ENCODE measurements at regions not wholly inside any gene's neighbourhood (a gene's known extent, or its start where the extent isn't known, plus 50 kb on each side); places are given as distances from the start of the nearest gene placed in this dataset.
"Not testable (repeated sequence)": the region's sequence is repeated elsewhere in the genome, so short reads cannot be mapped to it uniquely, and the experiment has no call there.

- DNase-seq, result peak in 6 of 42 donors; percentile 3 to 23 (median 6)
- intact Hi-C loops (cut with DNase I), result no loop called here
Measured at GRCh38 chr9:134566936-134567335, 74.7 kb upstream of the COL5A1 start.

- intact Hi-C loops (cut with DNase I), result no loop called here
- peak in 13 of 42 donors; percentile 2 to 26 (median 7) for DNase-seq
Measured at GRCh38 chr9:134568116-134568515, 73.5 kb upstream of the COL5A1 start.

- intact Hi-C loops (cut with DNase I), result no loop called here
- no peak for DNase-seq
Measured at GRCh38 chr9:134568811-134569210, 72.8 kb upstream of the COL5A1 start.

GRCh38 chr9:134569626-134570025 is 72.0 kb upstream of the COL5A1 start:
- DNase-seq, result peak in 7 of 42 donors; percentile 1 to 15 (median 6)
- intact Hi-C loops (cut with DNase I), result no loop called here

GRCh38 chr9:134570151-134570621 is 71.4 kb upstream of the COL5A1 start:
- intact Hi-C loops (cut with DNase I), result no loop called here
- DNase-seq, result peak in 17 of 42 donors; percentile 3 to 40 (median 11)

- intact Hi-C loops (cut with DNase I), result no loop called here
- DNase-seq, result peak in 14 of 42 donors; percentile 6 to 37 (median 13)
Measured at GRCh38 chr9:134570711-134571325, 70.8 kb upstream of the COL5A1 start.

- intact Hi-C loops (cut with DNase I), result no loop called here
- peak in 12 of 42 donors; percentile 1 to 40 (median 6) for DNase-seq
Measured at GRCh38 chr9:134571326-134571931, 70.2 kb upstream of the COL5A1 start.

GRCh38 chr9:134571946-134572917 is 69.4 kb upstream of the COL5A1 start:
- DNase-seq, result peak in 13 of 42 donors; percentile 6 to 29 (median 11)
- intact Hi-C loops (cut with DNase I), result no loop called here

- peak in 2 of 42 donors; percentile 2 to 4 for DNase-seq
- intact Hi-C loops (cut with DNase I), result not testable (repeated sequence)
Measured at GRCh38 chr9:134574686-134575085, 66.9 kb upstream of the COL5A1 start.

- DNase-seq, result peak in 7 of 42 donors; percentile 3 to 23 (median 7)
- intact Hi-C loops (cut with DNase I), result no loop called here
Measured at GRCh38 chr9:134575103-134575900, 66.3 kb upstream of the COL5A1 start.

- intact Hi-C loops (cut with DNase I), result no loop called here
- peak in 1 of 42 donors; percentile 13 for DNase-seq
Measured at GRCh38 chr9:134575901-134576176, 65.8 kb upstream of the COL5A1 start.

GRCh38 chr9:134585021-134585561 is 56.5 kb upstream of the COL5A1 start:
- DNase-seq, result peak in 8 of 42 donors; percentile 3 to 25 (median 14)
- intact Hi-C loops (cut with DNase I), result no loop called here

GRCh38 chr9:134585746-134586706 is 55.6 kb upstream of the COL5A1 start:
- intact Hi-C loops (cut with DNase I), result no loop called here
- DNase-seq, result peak in 9 of 42 donors; percentile 2 to 32 (median 9)

GRCh38 chr9:134589748-134590147 is 51.9 kb upstream of the COL5A1 start:
- peak in 4 of 42 donors; percentile 3 to 27 (median 12) for DNase-seq
- intact Hi-C loops (cut with DNase I), result no loop called here

- DNase-seq, result peak in 4 of 42 donors; percentile 0 to 36 (median 17)
- intact Hi-C loops (cut with DNase I), result no loop called here
Measured at GRCh38 chr9:134590240-134591081, 51.1 kb upstream of the COL5A1 start.

- DNase-seq, result peak in 2 of 42 donors; percentile 1 to 20
- intact Hi-C loops (cut with DNase I), result no loop called here
Measured at GRCh38 chr9:134591082-134591571, 50.5 kb upstream of the COL5A1 start.

All from head of caudate nucleus (tissue), 42 donors.